PC-9 (cell line): ENCODE measurements at regions not wholly inside any gene's neighbourhood (a gene's known extent, or its start where the extent isn't known, plus 50 kb on each side); places are given as distances from the start of the nearest gene placed in this dataset.

Source experiments
- BruUV-seq: library from RNA; stranded (reverse); fragments of 400-500 nt; replicated peaks from 2 replicates; lab custom pipeline; 2021; lab: Mats Ljungman, UMichigan
- CTCF ChIA-PET: fragments of 300-600 bp; sonication (Branson Sonifier 250); formaldehyde crosslinking; loops from one replicate; lab custom pipeline; 2022; ENCODE audit warnings: antibody characterized with exemption; lab: Charles Lee
- POLR2A ChIA-PET: fragments of 300-600 bp; sonication (Branson Sonifier 250); formaldehyde crosslinking; loops from one replicate; lab custom pipeline; 2022; ENCODE audit warnings: antibody characterized with exemption; ENCODE audit not compliant: unreplicated experiment; lab: Charles Lee
- DNase-seq, 2 experiments: peaks; one replicate each; pipeline versions ENCODE4 v3.0.0 to v3.0.0-alpha.2; 2015 to 2022; ENCODE audit warnings: mixed read lengths in 1 of 2
- H2AFZ ChIP-seq: fragments of 200-600 bp; sonication (generic); 2 replicates; pipeline ENCODE4 v1.8.1; 2017; ENCODE audit warnings: antibody characterized with exemption
- H3F3A ChIP-seq: fragments of 200-600 bp; sonication (generic); 2 replicates; pipeline ENCODE4 v1.8.1; 2017; ENCODE audit warnings: antibody characterized with exemption, mild to moderate bottlenecking, low read depth; ENCODE audit not compliant: insufficient read depth
- H3K27ac ChIP-seq: fragments of 200-600 bp; sonication (generic); 2 replicates; pipeline ENCODE4 v1.6.1; 2016; ENCODE audit warnings: mixed run types
- H3K27me3 ChIP-seq: fragments of 200-600 bp; sonication (generic); 2 replicates; pipeline ENCODE4 v1.6.1; 2016; ENCODE audit warnings: low read depth, mixed run types; ENCODE audit not compliant: insufficient read depth
- H3K36me3 ChIP-seq: fragments of 200-600 bp; sonication (generic); 2 replicates; pipeline ENCODE4 v1.6.1; 2016; ENCODE audit warnings: low read depth, mixed run types
- H3K4me1 ChIP-seq: fragments of 200-600 bp; sonication (generic); replicated peaks from 2 replicates; pipeline ENCODE4 v1.6.1; 2016; ENCODE audit warnings: mixed run types; ENCODE audit not compliant: insufficient read depth
- H3K4me2 ChIP-seq: fragments of 200-600 bp; sonication (generic); 2 replicates; pipeline ENCODE4 v1.6.1; 2017; ENCODE audit warnings: mixed run types
- H3K4me3 ChIP-seq: fragments of 200-600 bp; sonication (generic); 2 replicates; pipeline ENCODE4 v1.6.1; 2016; ENCODE audit warnings: mixed run types
- H3K79me2 ChIP-seq: fragments of 200-600 bp; sonication (generic); 2 replicates; pipeline ENCODE4 v1.6.1; 2017; ENCODE audit warnings: low read depth, mixed run types
- H3K9me2 ChIP-seq: fragments of 200-600 bp; sonication (generic); 2 replicates; pipeline ENCODE4 v1.8.1; 2017; ENCODE audit warnings: mild to moderate bottlenecking; ENCODE audit not compliant: insufficient read depth
- H3K9me3 ChIP-seq: fragments of 200-600 bp; sonication (generic); 2 replicates; pipeline ENCODE4 v1.8.1; 2016; ENCODE audit warnings: low read depth; ENCODE audit not compliant: insufficient read depth
- H4K20me1 ChIP-seq: fragments of 200-600 bp; sonication (generic); 2 replicates; pipeline ENCODE4 v1.8.1; 2017; ENCODE audit not compliant: insufficient read depth
- EZH2 ChIP-seq: fragments of 200-600 bp; sonication (generic); IDR thresholded peaks from 2 replicates; pipeline ENCODE4 v1.8.0; 2017; ENCODE audit warnings: antibody characterized with exemption, low read depth
- intact Hi-C: fragments of 100-400 bp; cut with micrococcal nuclease; formaldehyde crosslinking; loops from one replicate; pipeline ENCODE4 v1.10.0; 2022; ENCODE audit not compliant: unreplicated experiment
- TF ChIP-seq, protein P1 (sequence below): fragments of 200-600 bp; sonication (generic); conservative IDR thresholded peaks from 2 replicates; pipeline ENCODE4 v1.6.1; 2017; ENCODE audit warnings: mixed run types, antibody characterized with exemption, mild to moderate bottlenecking, moderate library complexity

DNA sequence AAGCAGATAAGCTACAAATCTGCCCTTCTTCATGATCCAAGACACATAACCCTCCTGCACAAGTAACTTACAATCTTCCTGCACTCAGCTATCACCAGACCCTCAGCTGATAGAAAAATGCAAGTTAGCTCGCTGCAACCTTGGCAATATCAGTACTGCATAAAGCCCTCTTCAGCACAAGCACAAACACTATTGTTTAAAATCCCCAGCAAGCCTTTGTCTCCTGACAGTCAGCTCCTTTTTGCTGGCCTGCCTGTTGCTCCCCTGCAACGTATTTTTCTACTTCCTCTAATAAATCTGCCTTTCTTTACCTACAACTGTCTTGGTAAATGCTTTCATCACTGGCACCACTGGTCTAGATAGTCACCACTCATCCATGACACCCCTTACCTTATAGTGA, 59.8 kb downstream of the BAMBI start:
- Histone ChIP-seq H3K36me3 (no peaks in the 10 kb centered on the region), H3K79me2 (no peaks in the 10 kb centered on the region), H3K4me2 (no peak overlapping the region), H3F3A (peaks cover 15% of the 10 kb centered on the region), H3K9me2 (no peaks in the 10 kb centered on the region), H4K20me1 (no peaks in the 10 kb centered on the region), H3K4me1 (no peaks in the 10 kb centered on the region), H2AFZ (no peak overlapping the region), H3K27ac (no peak overlapping the region), H3K4me3 (no peak overlapping the region), H3K9me3 (no peaks in the 10 kb centered on the region), H3K27me3 (no peaks in the 10 kb centered on the region)
- DNase-seq = no peak
- BruUV-seq = no TSS peak
- ChIA-PET POLR2A (no interaction called here), CTCF (no interaction called here)
- TF ChIP-seq, protein P1, sequence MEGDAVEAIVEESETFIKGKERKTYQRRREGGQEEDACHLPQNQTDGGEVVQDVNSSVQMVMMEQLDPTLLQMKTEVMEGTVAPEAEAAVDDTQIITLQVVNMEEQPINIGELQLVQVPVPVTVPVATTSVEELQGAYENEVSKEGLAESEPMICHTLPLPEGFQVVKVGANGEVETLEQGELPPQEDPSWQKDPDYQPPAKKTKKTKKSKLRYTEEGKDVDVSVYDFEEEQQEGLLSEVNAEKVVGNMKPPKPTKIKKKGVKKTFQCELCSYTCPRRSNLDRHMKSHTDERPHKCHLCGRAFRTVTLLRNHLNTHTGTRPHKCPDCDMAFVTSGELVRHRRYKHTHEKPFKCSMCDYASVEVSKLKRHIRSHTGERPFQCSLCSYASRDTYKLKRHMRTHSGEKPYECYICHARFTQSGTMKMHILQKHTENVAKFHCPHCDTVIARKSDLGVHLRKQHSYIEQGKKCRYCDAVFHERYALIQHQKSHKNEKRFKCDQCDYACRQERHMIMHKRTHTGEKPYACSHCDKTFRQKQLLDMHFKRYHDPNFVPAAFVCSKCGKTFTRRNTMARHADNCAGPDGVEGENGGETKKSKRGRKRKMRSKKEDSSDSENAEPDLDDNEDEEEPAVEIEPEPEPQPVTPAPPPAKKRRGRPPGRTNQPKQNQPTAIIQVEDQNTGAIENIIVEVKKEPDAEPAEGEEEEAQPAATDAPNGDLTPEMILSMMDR = no peak
- TF ChIP-seq EZH2 = no peak
- intact Hi-C loops = no loop called here

DNA sequence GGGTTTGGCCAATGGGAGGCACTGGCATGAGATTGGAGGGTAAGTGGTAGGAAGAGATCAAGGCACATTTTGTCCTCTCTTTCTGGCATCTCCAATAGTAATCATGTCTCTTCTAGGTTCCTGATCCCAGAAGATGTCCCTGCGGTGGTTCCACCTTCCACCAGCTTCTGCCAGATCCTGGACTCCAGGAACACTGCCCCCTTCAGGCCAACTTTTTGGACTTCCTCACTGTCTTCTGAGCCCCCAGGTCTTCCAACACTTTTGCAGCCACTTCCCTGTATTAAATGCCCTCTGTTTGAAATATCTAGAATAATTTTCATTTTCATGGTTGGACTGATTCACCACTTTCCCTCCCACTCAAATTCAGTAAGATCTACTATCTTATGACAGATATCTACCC, 60.9 kb downstream of the BAMBI start:
- Histone ChIP-seq H3K36me3 (no peaks in the 10 kb centered on the region), H3F3A (peaks cover 15% of the 10 kb centered on the region), H3K27ac (no peak overlapping the region), H3K9me3 (no peaks in the 10 kb centered on the region), H3K4me1 (no peaks in the 10 kb centered on the region), H3K79me2 (no peaks in the 10 kb centered on the region), H4K20me1 (no peaks in the 10 kb centered on the region), H3K27me3 (no peaks in the 10 kb centered on the region), H3K4me3 (no peak overlapping the region), H2AFZ (no peak overlapping the region), H3K9me2 (no peaks in the 10 kb centered on the region), H3K4me2 (no peak overlapping the region)
- CTCF ChIA-PET = no interaction called here
- no peak for TF ChIP-seq EZH2
- no TSS peak for BruUV-seq
- intact Hi-C loops = no loop called here
- POLR2A ChIA-PET = no interaction called here
- DNase-seq = no peak

DNA sequence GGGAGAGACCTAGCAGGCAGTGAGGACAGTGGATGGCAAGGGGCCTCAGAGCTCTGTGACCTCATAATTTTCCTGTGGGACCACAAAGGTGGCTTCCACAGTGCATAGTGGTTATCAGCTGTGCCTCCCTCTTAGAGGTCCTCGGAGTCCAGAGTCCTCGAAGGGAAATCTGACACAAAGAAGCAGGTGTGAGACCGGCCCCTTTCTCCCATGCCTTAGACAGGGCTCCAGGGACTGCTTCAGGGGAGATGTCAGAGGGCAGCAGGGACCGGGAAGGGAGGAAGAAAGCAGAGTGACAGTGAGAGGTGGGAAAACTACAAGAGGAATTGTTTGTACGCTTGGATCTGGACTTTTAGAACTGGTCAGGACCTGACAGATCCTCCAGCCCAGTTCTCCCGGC, 66.3 kb downstream of the BAMBI start:
- intact Hi-C loops = no loop called here
- Histone ChIP-seq H3K4me2 (no peak overlapping the region), H3K4me3 (no peak overlapping the region), H3K9me2 (no peaks in the 10 kb centered on the region), H4K20me1 (no peaks in the 10 kb centered on the region), H3K79me2 (no peaks in the 10 kb centered on the region), H3K27me3 (no peaks in the 10 kb centered on the region), H3F3A (no peaks in the 10 kb centered on the region), H3K4me1 (no peaks in the 10 kb centered on the region), H3K36me3 (no peaks in the 10 kb centered on the region), H3K9me3 (no peaks in the 10 kb centered on the region), H3K27ac (no peak overlapping the region), H2AFZ (no peak overlapping the region)
- no peak for DNase-seq
- TF ChIP-seq, protein P1 = no peak
- TF ChIP-seq EZH2 = no peak
- ChIA-PET CTCF (no interaction called here), POLR2A (no interaction called here)
- BruUV-seq = no TSS peak

DNA sequence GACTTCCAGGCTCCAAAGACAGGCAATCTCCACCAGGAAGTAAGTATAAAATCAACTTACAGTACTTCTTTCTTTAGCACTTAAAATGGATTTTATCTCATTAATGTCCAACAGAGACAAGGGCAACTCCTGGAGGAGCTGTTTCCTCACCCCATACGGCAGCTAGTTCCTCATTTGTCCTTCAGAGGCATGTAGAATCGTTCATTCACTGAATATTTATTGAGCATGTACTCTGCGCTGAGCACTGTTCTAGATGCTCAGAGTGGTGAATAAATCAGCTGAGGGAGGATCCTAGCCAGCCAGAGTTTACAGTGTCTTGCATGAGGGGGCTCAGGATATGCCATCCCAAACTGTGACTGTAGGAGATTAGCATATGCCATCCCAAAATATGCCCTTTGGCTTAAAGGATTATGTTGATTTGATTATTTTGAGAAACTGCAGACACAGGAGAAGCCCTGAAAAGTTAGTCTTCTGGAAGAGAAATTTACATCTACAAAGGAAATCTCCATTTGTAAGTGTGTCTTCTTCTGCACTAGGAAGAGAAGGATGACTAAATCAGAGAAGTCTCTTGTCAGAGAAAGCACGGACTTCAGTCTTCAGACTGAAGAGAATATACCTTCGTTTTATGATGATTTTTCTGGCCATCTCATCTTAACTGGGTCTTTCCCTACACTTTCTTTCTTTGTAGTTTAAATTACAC, 66.9 kb downstream of the BAMBI start:
- Histone ChIP-seq H4K20me1 (no peaks in the 10 kb centered on the region), H3K4me1 (no peaks in the 10 kb centered on the region), H3F3A (no peaks in the 10 kb centered on the region), H2AFZ (no peak overlapping the region), H3K27me3 (no peaks in the 10 kb centered on the region), H3K36me3 (no peaks in the 10 kb centered on the region), H3K9me2 (no peaks in the 10 kb centered on the region), H3K4me2 (no peak overlapping the region), H3K4me3 (no peak overlapping the region), H3K27ac (no peak overlapping the region), H3K9me3 (no peaks in the 10 kb centered on the region), H3K79me2 (no peaks in the 10 kb centered on the region)
- POLR2A ChIA-PET = no interaction called here
- CTCF ChIA-PET = interaction anchor here (0.7 kb wide), 1 partner anchor 803 kb away, joined by 11 read pairs; no protein-coding TSS in a partner anchor
- no TSS peak for BruUV-seq
- intact Hi-C loops = no loop called here
- no peak for DNase-seq
- TF ChIP-seq, protein P1 = no peak
- no peak for TF ChIP-seq EZH2
